H9 (cell line): ENCODE measurements at regions not wholly inside any gene's neighbourhood (a gene's known extent, or its start where the extent isn't known, plus 50 kb on each side); places are given as distances from the start of the nearest gene placed in this dataset.

Experiments
- DNase-seq: peaks from one replicate; pipeline ENCODE4 v3.0.0-alpha.2; 2017
- H2AFZ ChIP-seq: one replicate; pipeline ENCODE4 v1.6.1; 2013; ENCODE audit warnings: mild to moderate bottlenecking, low read length, control low read depth, moderate library complexity
- H2AK5ac ChIP-seq: 2 replicates; pipeline ENCODE4 v1.6.1; 2013; ENCODE audit warnings: low read length, control low read depth, mixed read lengths; ENCODE audit not compliant: insufficient read length
- H2BK120ac ChIP-seq: one replicate; pipeline ENCODE4 v1.6.1; 2013; ENCODE audit warnings: low read depth, mild to moderate bottlenecking, low read length, control low read depth, inconsistent platforms; ENCODE audit not compliant: poor library complexity, severe bottlenecking
- H2BK12ac ChIP-seq: 2 replicates; pipeline ENCODE4 v1.6.1; 2013; ENCODE audit warnings: low read length, control low read depth, mixed read lengths, low read depth; ENCODE audit not compliant: insufficient read length
- H2BK15ac ChIP-seq: 2 replicates; pipeline ENCODE4 v1.6.1; 2013; ENCODE audit warnings: low read depth, low read length, control low read depth
- H2BK20ac ChIP-seq: one replicate; pipeline ENCODE4 v1.6.1; 2013; ENCODE audit warnings: low read depth, mild to moderate bottlenecking, low read length, control low read depth, inconsistent platforms; ENCODE audit not compliant: poor library complexity, severe bottlenecking
- H2BK5ac ChIP-seq: 2 replicates; pipeline ENCODE4 v1.6.1; 2013; ENCODE audit warnings: low read length, control low read depth, mixed read lengths; ENCODE audit not compliant: insufficient read length
- H3K14ac ChIP-seq: 2 replicates; pipeline ENCODE4 v1.6.1; 2013; ENCODE audit warnings: low read length, control low read depth; ENCODE audit not compliant: insufficient read depth
- H3K18ac ChIP-seq: 2 replicates; pipeline ENCODE4 v1.6.1; 2013; ENCODE audit warnings: low read depth, mild to moderate bottlenecking, mixed read lengths, low read length, control low read depth; ENCODE audit not compliant: insufficient read length
- H3K23ac ChIP-seq: 2 replicates; pipeline ENCODE4 v1.6.1; 2013; ENCODE audit warnings: low read length, control low read depth, mixed read lengths, low read depth; ENCODE audit not compliant: insufficient read length
- H3K23me2 ChIP-seq: 2 replicates; pipeline ENCODE4 v1.6.1; 2013; ENCODE audit warnings: low read depth, mild to moderate bottlenecking, mixed read lengths, low read length, control low read depth; ENCODE audit not compliant: insufficient read length, poor library complexity, severe bottlenecking
- H3K27ac ChIP-seq: 2 replicates; pipeline ENCODE4 v1.5.1; 2013; ENCODE audit warnings: low read length, control low read depth, mixed read lengths, low read depth; ENCODE audit not compliant: insufficient read length
- H3K27me3 ChIP-seq: 2 replicates; pipeline ENCODE4 v1.6.1; 2013; ENCODE audit warnings: low read length, control low read depth, inconsistent platforms; ENCODE audit not compliant: insufficient read depth
- H3K4ac ChIP-seq: 2 replicates; pipeline ENCODE4 v1.6.1; 2013; ENCODE audit warnings: low read depth, mild to moderate bottlenecking, control low read depth, inconsistent platforms, low read length, moderate library complexity
- H3K4me1 ChIP-seq: 2 replicates; pipeline ENCODE4 v1.6.1; 2013; ENCODE audit warnings: low read length, control low read depth, inconsistent platforms; ENCODE audit not compliant: insufficient read depth
- H3K4me2 ChIP-seq: 2 replicates; pipeline ENCODE4 v1.6.1; 2013; ENCODE audit warnings: low read length, control low read depth, mixed read lengths; ENCODE audit not compliant: insufficient read length, insufficient read depth
- H3K56ac ChIP-seq: 2 replicates; pipeline ENCODE4 v1.6.1; 2013; ENCODE audit warnings: low read depth, mild to moderate bottlenecking, mixed read lengths, low read length, control low read depth; ENCODE audit not compliant: insufficient read length
- H3K79me1 ChIP-seq: 2 replicates; pipeline ENCODE4 v1.6.1; 2013; ENCODE audit warnings: low read depth, mild to moderate bottlenecking, moderate library complexity, low read length, control low read depth, inconsistent platforms; ENCODE audit not compliant: insufficient read depth, poor library complexity, severe bottlenecking
- H3K79me2 ChIP-seq: 2 replicates; pipeline ENCODE4 v1.6.1; 2013; ENCODE audit warnings: low read length, control low read depth, inconsistent platforms; ENCODE audit not compliant: insufficient read depth
- H3K9ac ChIP-seq: 2 replicates; pipeline ENCODE4 v1.6.1; 2013; ENCODE audit warnings: low read length, control low read depth, mixed read lengths; ENCODE audit not compliant: insufficient read length; ENCODE audit errors: extremely low read depth
- H3K9me3 ChIP-seq: one replicate; pipeline ENCODE4 v1.6.1; 2013; ENCODE audit warnings: low read depth, low read length, inconsistent platforms; ENCODE audit not compliant: control insufficient read depth
- H3T11ph ChIP-seq: one replicate; pipeline ENCODE4 v1.6.1; 2013; ENCODE audit warnings: mild to moderate bottlenecking, low read length, control low read depth, inconsistent platforms
- H4K20me1 ChIP-seq: one replicate; pipeline ENCODE4 v1.6.1; 2013; ENCODE audit not compliant: control insufficient read depth, insufficient read length, insufficient read depth
- H4K5ac ChIP-seq: 2 replicates; pipeline ENCODE4 v1.6.1; 2013; ENCODE audit warnings: low read depth, mild to moderate bottlenecking, mixed read lengths, low read length, control low read depth; ENCODE audit not compliant: insufficient read length
- H4K8ac ChIP-seq: replicated peaks from 2 replicates; pipeline ENCODE4 v1.6.1; 2013; ENCODE audit warnings: low read length, control low read depth, mixed read lengths, low read depth; ENCODE audit not compliant: insufficient read length
- H4K91ac ChIP-seq: 2 replicates; pipeline ENCODE4 v1.6.1; 2013; ENCODE audit warnings: low read depth, mild to moderate bottlenecking, moderate library complexity, mixed read lengths, low read length, control low read depth; ENCODE audit not compliant: insufficient read length
- H3K27ac Mint-ChIP-seq, 3 experiments: 2 replicates in 2 of 3; 3 replicates in 1 of 3; pipeline ENCODE4 v1.8.0; 2020 to 2021; ENCODE audit warnings: mixed read lengths in 3 of 3, mild to moderate bottlenecking in 1 of 3, moderate library complexity in 1 of 3
- H3K27me3 Mint-ChIP-seq: 2 replicates; pipeline ENCODE4 v1.8.0; 2021; ENCODE audit warnings: low read depth, mild to moderate bottlenecking, moderate library complexity, mixed read lengths
- H3K36me3 Mint-ChIP-seq, 3 experiments: 2 replicates in 2 of 3; 3 replicates in 1 of 3; pipeline ENCODE4 v1.8.0; 2020 to 2021; ENCODE audit warnings: low read depth in 3 of 3, mixed read lengths in 3 of 3; ENCODE audit not compliant: insufficient read depth in 1 of 3
- H3K4me1 Mint-ChIP-seq, 2 experiments: 2 replicates each; pipeline ENCODE4 v1.8.0; 2020; ENCODE audit warnings: mixed read lengths in 2 of 2
- H3K4me3 Mint-ChIP-seq, 2 experiments: 2 replicates in 1 of 2; 3 replicates in 1 of 2; pipeline ENCODE4 v1.8.0; 2020 to 2021; ENCODE audit warnings: mild to moderate bottlenecking in 2 of 2, mixed read lengths in 2 of 2, moderate library complexity in 1 of 2
- H3K9me3 Mint-ChIP-seq, 2 experiments: 2 replicates in 1 of 2; 3 replicates in 1 of 2; pipeline ENCODE4 v1.8.0; 2020; ENCODE audit warnings: mild to moderate bottlenecking in 2 of 2, mixed read lengths in 2 of 2, moderate library complexity in 1 of 2
- CTCF ChIP-seq: fragments of 200-600 bp; sonication (generic); conservative IDR thresholded peaks from 3 replicates; pipeline ENCODE4 v1.8.0; 2021; ENCODE audit warnings: antibody characterized with exemption, mild to moderate bottlenecking
- WGBS: extraction: QIAGEN DNeasy Blood & Tissue Kit; methylation state at CpG from one replicate; pipeline ENCODE4 v1.1.7; 2013; ENCODE audit warnings: missing lambda C conversion rate, low lambda C conversion rate, mixed read lengths; ENCODE audit not compliant: insufficient read length; ENCODE audit errors: extremely low coverage; 5-methylcytosine and 5-hydroxymethylcytosine counted together

GRCh38 chr4:138428611-138429010 lies 186.5 kb upstream of the SLC7A11 start:
- Histone ChIP-seq H4K5ac (no peak overlapping the region), H3K79me2 (no peaks in the 10 kb centered on the region), H3K23me2 (no peaks in the 10 kb centered on the region), H4K20me1 (no peaks in the 10 kb centered on the region), H3K27ac (no peak overlapping the region), H3K4me2 (no peak overlapping the region), H2BK5ac (no peak overlapping the region), H2BK20ac (no peak overlapping the region), H4K8ac (no peak overlapping the region), H2AFZ (no peak overlapping the region), H3K14ac (no peak overlapping the region), H3K9me3 (no peaks in the 10 kb centered on the region), H3T11ph (no peak overlapping the region), H3K23ac (no peak overlapping the region), H3K4me1 (no peaks in the 10 kb centered on the region), H3K79me1 (no peaks in the 10 kb centered on the region), H3K9ac (no peak overlapping the region), H2BK15ac (no peak overlapping the region), H2BK120ac (no peak overlapping the region), H4K91ac (no peak overlapping the region), H2BK12ac (no peak overlapping the region), H3K18ac (no peak overlapping the region), H3K4ac (no peak overlapping the region), H2AK5ac (no peak overlapping the region), H3K56ac (no peak overlapping the region), H3K27me3 (no peaks in the 10 kb centered on the region)
- Mint-ChIP-seq H3K4me3 (no peak overlapping the region), H3K9me3 (peaks cover 0 to 13% of the 10 kb centered on the region in 2 experiments; a peak in 4 of 5 replicates), H3K36me3 (peaks cover 3 to 8% (median 6%) of the 10 kb centered on the region in 3 experiments; a peak in 5 of 7 replicates), H3K27ac (no peak overlapping the region), H3K4me1 (peaks cover 6% of the 10 kb centered on the region in 2 experiments; a peak in 3 of 4 replicates), H3K27me3 (no peaks in the 10 kb centered on the region)
- WGBS = no CpG with 5 or more reads among the region's 4 CpGs
- DNase-seq = no peak
- no peak for TF ChIP-seq CTCF
